Keratinocyte (primary cell): ENCODE measurements at regions not wholly inside any gene's neighbourhood (a gene's known extent, or its start where the extent isn't known, plus 50 kb on each side); places are given as distances from the start of the nearest gene placed in this dataset.
A peak's percentile ranks its signal among the peaks of the same experiment; 100 is the strongest.

Source experiments
- DNase-seq: peaks from one replicate; pipeline ENCODE4 v3.0.0-alpha.2; 2011; ENCODE audit warnings: low read depth, missing footprints, low spot score
- FAIRE-seq: peaks from 2 replicates; lab custom pipeline; 2011; peaks lifted over from hg19 to GRCh38; lab: Jason Lieb, UNC
- H2AFZ ChIP-seq: 2 replicates; pipeline ENCODE4 v1.6.0; 2012; ENCODE audit warnings: low read length, control low read depth, inconsistent platforms; ENCODE audit not compliant: control insufficient read depth
- H3K27ac ChIP-seq: 2 replicates; pipeline ENCODE4 v1.5.1; 2011; ENCODE audit warnings: low read length; ENCODE audit not compliant: control insufficient read depth, insufficient read depth
- H3K27me3 ChIP-seq: 3 replicates; pipeline ENCODE4 v1.6.0; 2011; ENCODE audit warnings: low read length; ENCODE audit not compliant: control insufficient read depth, insufficient read depth; ENCODE audit errors: extremely low read depth
- H3K36me3 ChIP-seq, 2 experiments: 2 replicates in 1 of 2; 3 replicates in 1 of 2; pipeline ENCODE4 v1.5.1; 2011; ENCODE audit warnings: low read length in 2 of 2, mild to moderate bottlenecking in 1 of 2; ENCODE audit not compliant: control insufficient read depth in 2 of 2, insufficient read depth in 2 of 2; ENCODE audit errors: extremely low read depth in 1 of 2
- H3K4me1 ChIP-seq: 3 replicates; pipeline ENCODE4 v1.5.1; 2011; ENCODE audit warnings: low read length; ENCODE audit not compliant: control insufficient read depth, insufficient read depth; ENCODE audit errors: extremely low read depth
- H3K4me2 ChIP-seq: 3 replicates; pipeline ENCODE4 v1.6.0; 2011; ENCODE audit warnings: low read depth, low read length; ENCODE audit not compliant: control insufficient read depth, insufficient read depth; ENCODE audit errors: extremely low read depth
- H3K4me3 ChIP-seq, 3 experiments: fragments of 200-600 bp in 1 of 3; sonication (generic) in 1 of 3; 2 replicates in 2 of 3; 3 replicates in 1 of 3; pipeline ENCODE4 v1.5.1; 2011 to 2016; ENCODE audit warnings: low read length in 3 of 3, mild to moderate bottlenecking in 3 of 3, control low read depth in 2 of 3, inconsistent platforms in 1 of 3, low read depth in 1 of 3, mixed read lengths in 1 of 3, mixed run types in 1 of 3, moderate library complexity in 1 of 3; ENCODE audit not compliant: control insufficient read depth in 2 of 3, insufficient read depth in 2 of 3; ENCODE audit errors: extremely low read depth in 1 of 3
- H3K79me2 ChIP-seq: 2 replicates; pipeline ENCODE4 v1.6.0; 2012; ENCODE audit warnings: low read length; ENCODE audit not compliant: control insufficient read depth, insufficient read depth
- H3K9ac ChIP-seq: 3 replicates; pipeline ENCODE4 v1.6.0; 2011; ENCODE audit warnings: low read length; ENCODE audit not compliant: control insufficient read depth, insufficient read depth; ENCODE audit errors: extremely low read depth
- H3K9me1 ChIP-seq: 3 replicates; pipeline ENCODE4 v1.6.0; 2011; ENCODE audit warnings: low read length; ENCODE audit not compliant: control insufficient read depth, insufficient read depth; ENCODE audit errors: extremely low read depth
- H3K9me3 ChIP-seq: 2 replicates; pipeline ENCODE4 v1.5.1; 2012; ENCODE audit warnings: low read depth, low read length; ENCODE audit not compliant: control insufficient read depth
- H4K20me1 ChIP-seq: 3 replicates; pipeline ENCODE4 v1.6.0; 2011; ENCODE audit warnings: low read length; ENCODE audit not compliant: control insufficient read depth, insufficient read depth; ENCODE audit errors: extremely low read depth
- EZH2 ChIP-seq: IDR thresholded peaks from one replicate; pipeline ENCODE4 v1.6.1; 2012; ENCODE audit warnings: inconsistent platforms, mild to moderate bottlenecking, low read length, moderate library complexity
- dilution Hi-C: fragments of 300-500 bp; cut with MboI; formaldehyde crosslinking; loops from one replicate; pipeline ENCODE4 v1.7.0; 2020; ENCODE audit warnings: low sequenced_read_pairs; ENCODE audit not compliant: extremely low pct_ligation_motif_present
- TF ChIP-seq, protein P1 (sequence below), 3 experiments: IDR thresholded peaks in 1 of 3; conservative IDR thresholded peaks in 1 of 3; optimal IDR thresholded peaks in 1 of 3; 2 replicates in 2 of 3; 3 replicates in 1 of 3; pipeline versions ENCODE3 to v1.5.1; 2011; ENCODE audit warnings: low read length in 3 of 3, mild to moderate bottlenecking in 3 of 3, moderate library complexity in 2 of 3, control low read depth in 1 of 3, inconsistent platforms in 1 of 3; ENCODE audit not compliant: insufficient read depth in 2 of 3; ENCODE audit errors: extremely low read depth in 1 of 3

DNA sequence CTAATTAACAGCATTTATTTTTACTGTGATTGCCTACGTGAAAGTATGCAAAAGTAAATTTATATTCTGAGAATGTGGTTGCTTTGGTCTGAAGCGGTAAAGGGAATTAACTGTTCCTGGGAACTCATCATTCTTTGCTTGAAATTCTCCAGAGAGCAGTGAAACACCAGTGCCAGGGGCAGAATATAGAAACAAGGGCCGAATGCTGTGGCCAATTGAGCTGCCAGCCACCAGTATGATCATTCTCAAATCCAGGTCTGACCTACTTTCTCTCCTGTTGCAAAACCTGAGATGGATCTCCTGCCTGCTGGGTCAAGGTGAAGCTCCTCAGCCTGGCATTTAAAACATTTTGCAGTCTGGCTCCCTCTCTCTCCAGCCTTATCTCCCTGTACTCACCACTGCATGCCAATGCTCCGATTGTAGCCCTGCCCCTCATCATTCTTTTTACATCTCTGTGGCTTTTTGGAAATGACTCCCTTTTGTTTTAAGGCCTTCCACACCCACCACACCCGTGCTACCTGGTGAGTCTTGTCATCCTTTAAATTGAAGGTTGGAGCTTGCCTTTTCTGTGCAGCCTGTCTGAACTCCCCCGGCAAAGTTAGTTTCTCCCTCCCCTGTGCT lies 94.5 kb upstream of the TMEM178A start:
- no peaks in the 10 kb centered on the region for H4K20me1 ChIP-seq
- TF ChIP-seq, protein P1, sequence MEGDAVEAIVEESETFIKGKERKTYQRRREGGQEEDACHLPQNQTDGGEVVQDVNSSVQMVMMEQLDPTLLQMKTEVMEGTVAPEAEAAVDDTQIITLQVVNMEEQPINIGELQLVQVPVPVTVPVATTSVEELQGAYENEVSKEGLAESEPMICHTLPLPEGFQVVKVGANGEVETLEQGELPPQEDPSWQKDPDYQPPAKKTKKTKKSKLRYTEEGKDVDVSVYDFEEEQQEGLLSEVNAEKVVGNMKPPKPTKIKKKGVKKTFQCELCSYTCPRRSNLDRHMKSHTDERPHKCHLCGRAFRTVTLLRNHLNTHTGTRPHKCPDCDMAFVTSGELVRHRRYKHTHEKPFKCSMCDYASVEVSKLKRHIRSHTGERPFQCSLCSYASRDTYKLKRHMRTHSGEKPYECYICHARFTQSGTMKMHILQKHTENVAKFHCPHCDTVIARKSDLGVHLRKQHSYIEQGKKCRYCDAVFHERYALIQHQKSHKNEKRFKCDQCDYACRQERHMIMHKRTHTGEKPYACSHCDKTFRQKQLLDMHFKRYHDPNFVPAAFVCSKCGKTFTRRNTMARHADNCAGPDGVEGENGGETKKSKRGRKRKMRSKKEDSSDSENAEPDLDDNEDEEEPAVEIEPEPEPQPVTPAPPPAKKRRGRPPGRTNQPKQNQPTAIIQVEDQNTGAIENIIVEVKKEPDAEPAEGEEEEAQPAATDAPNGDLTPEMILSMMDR (optimal IDR thresholded peaks at IDR 0.05 in 1 of 3, IDR thresholded peaks at IDR 0.05 in 1 of 3, conservative IDR thresholded peaks at IDR 0.05 in 1 of 3; ENCODE audit: extremely low read depth in 1 of 3, insufficient read depth in 2 of 3, low read length in 3 of 3), result peak in 1 of 3 experiments; percentile 15
- no peak for TF ChIP-seq EZH2
- no peak for DNase-seq
- H3K4me1 ChIP-seq, result peaks cover 30% of the 10 kb centered on the region
- H3K9ac ChIP-seq, result peak overlapping the region; percentile 4
- H2AFZ ChIP-seq, result peak overlapping the region; percentile 75
- peak overlapping the region; percentile 35 for H3K27ac ChIP-seq
- H3K4me2 ChIP-seq, result peak overlapping the region; percentile 65
- no peaks in the 10 kb centered on the region for H3K79me2 ChIP-seq
- H3K9me1 ChIP-seq, result no peaks in the 10 kb centered on the region
- dilution Hi-C loops, result no loop called here
- H3K36me3 ChIP-seq, result no peaks in the 10 kb centered on the region
- H3K9me3 ChIP-seq, result no peaks in the 10 kb centered on the region
- peak; percentile 82 for FAIRE-seq
- no peaks in the 10 kb centered on the region for H3K27me3 ChIP-seq
- H3K4me3 ChIP-seq, result no peak overlapping the region

DNA sequence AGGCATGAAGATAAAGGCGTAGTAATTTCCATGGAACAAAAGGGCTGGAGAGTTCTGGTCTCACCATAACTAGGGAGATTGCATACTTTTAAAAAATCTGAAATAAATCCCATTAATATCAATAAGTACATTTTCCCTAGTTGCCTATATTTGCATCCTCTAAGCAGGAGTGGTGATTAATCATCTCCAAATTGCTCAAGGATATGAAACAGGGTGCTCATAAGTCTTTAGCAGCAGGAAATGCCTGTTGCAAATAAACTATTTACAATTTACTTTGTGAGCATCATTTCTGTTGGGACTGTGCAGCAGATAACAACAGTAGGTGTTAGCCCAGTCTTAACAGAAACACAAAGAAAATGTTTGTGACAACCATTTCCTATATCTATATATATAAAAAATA lies 92.4 kb upstream of the TMEM178A start:
- Histone ChIP-seq H3K36me3 (no peaks in the 10 kb centered on the region), H3K4me1 (peaks cover 23% of the 10 kb centered on the region), H3K79me2 (no peaks in the 10 kb centered on the region), H3K9me3 (no peaks in the 10 kb centered on the region), H4K20me1 (no peaks in the 10 kb centered on the region), H3K9me1 (no peaks in the 10 kb centered on the region), H3K9ac (no peak overlapping the region), H3K4me3 (no peak overlapping the region), H3K4me2 (no peak overlapping the region), H3K27ac (no peak overlapping the region), H2AFZ (no peak overlapping the region), H3K27me3 (no peaks in the 10 kb centered on the region)
- dilution Hi-C loops, result no loop called here
- FAIRE-seq, result no peak
- TF ChIP-seq, protein P1 (optimal IDR thresholded peaks at IDR 0.05 in 1 of 3, IDR thresholded peaks at IDR 0.05 in 1 of 3, conservative IDR thresholded peaks at IDR 0.05 in 1 of 3; ENCODE audit: extremely low read depth in 1 of 3, insufficient read depth in 2 of 3, low read length in 3 of 3), result no peak
- TF ChIP-seq EZH2, result no peak
- DNase-seq, result no peak
